ENCODE measurements at regions not wholly inside any gene's neighbourhood (a gene's known extent, or its start where the extent isn't known, plus 50 kb on each side); places are given as distances from the start of the nearest gene placed in this dataset.

- no peak for DNase-seq
Measured at GRCh38 chr18:59751186-59751585, 54.0 kb upstream of the CCBE1 start.

- no peak for DNase-seq
Measured at GRCh38 chr18:59748628-59749360, 51.6 kb upstream of the CCBE1 start.

Measured in right forelimb (tissue), 1 donor.